Spleen (tissue), 11 donors: ENCODE measurements at regions not wholly inside any gene's neighbourhood (a gene's known extent, or its start where the extent isn't known, plus 50 kb on each side); places are given as distances from the start of the nearest gene placed in this dataset.

Experiments used
- DNase-seq: peaks from one replicate; pipeline ENCODE4 v3.0.0-alpha.2; 2020
- H3K27ac ChIP-seq, 8 donors: fragments of 200-600 bp; sonication (generic) in 7 of 8; 1 replicate in 4 of 8; 2 replicates in 4 of 8; pipeline versions ENCODE4 v1.5.0 to v1.8.0; 2016 to 2021; ENCODE audit warnings: inconsistent platforms in 4 of 8, mild to moderate bottlenecking in 4 of 8, moderate library complexity in 1 of 8
- H3K27me3 ChIP-seq, 7 donors: fragments of 200-600 bp; sonication (generic) in 6 of 7; replicated peaks in 1 of 7; 1 replicate in 4 of 7; 2 replicates in 3 of 7; pipeline versions ENCODE4 v1.5.0 to v1.8.0; 2016 to 2021; ENCODE audit warnings: inconsistent platforms in 3 of 7, mild to moderate bottlenecking in 1 of 7
- H3K36me3 ChIP-seq, 6 donors: fragments of 200-600 bp; sonication (generic) in 5 of 6; 1 replicate in 4 of 6; 2 replicates in 2 of 6; pipeline versions ENCODE4 v1.5.0 to v1.8.0; 2016 to 2021; ENCODE audit warnings: inconsistent platforms in 2 of 6
- H3K4me1 ChIP-seq, 6 donors: fragments of 200-600 bp; sonication (generic) in 5 of 6; 1 replicate in 3 of 6; 2 replicates in 3 of 6; pipeline versions ENCODE4 v1.5.0 to v1.8.0; 2016 to 2021; ENCODE audit warnings: inconsistent platforms in 3 of 6
- H3K4me3 ChIP-seq, 8 donors: fragments of 200-600 bp; sonication (generic) in 7 of 8; 1 replicate in 4 of 8; 2 replicates in 4 of 8; pipeline versions ENCODE4 v1.5.0 to v1.8.0; 2016 to 2021; ENCODE audit warnings: inconsistent platforms in 4 of 8, mild to moderate bottlenecking in 4 of 8, moderate library complexity in 2 of 8
- H3K9me3 ChIP-seq, 8 donors: fragments of 200-600 bp; sonication (generic) in 7 of 8; 1 replicate in 4 of 8; 2 replicates in 4 of 8; pipeline versions ENCODE4 v1.5.0 to v1.8.0; 2016 to 2021; ENCODE audit warnings: inconsistent platforms in 4 of 8
- POLR2A ChIP-seq, 3 donors: fragments of 450-650 bp; IDR thresholded peaks; one replicate each; pipeline ENCODE4 v1.5.1; 2017; ENCODE audit warnings: antibody characterized with exemption in 3 of 3, mild to moderate bottlenecking in 1 of 3
- POLR2AphosphoS5 ChIP-seq, 3 donors: sonication (generic); formaldehyde crosslinking; IDR thresholded peaks; one replicate each; pipeline ENCODE4 v1.5.1; 2017; ENCODE audit warnings: antibody characterized with exemption in 3 of 3
- WGBS, 5 donors: extraction: QIAGEN DNeasy Blood & Tissue Kit in 3 of 5; methylation state at CpG; one replicate each; pipeline versions ENCODE4 v1.1.5 to v1.1.7; 2013 to 2018; 5-methylcytosine and 5-hydroxymethylcytosine counted together
- intact Hi-C: fragments of 100-400 bp; cut with DNase I; formaldehyde crosslinking; loops from one replicate; pipeline ENCODE4 v1.15.0; 2023; ENCODE audit warnings: low total_unique reads
- TF ChIP-seq, protein P1 (sequence below), 11 experiments: fragments of 200-600 bp in 7 of 11; fragments of 450-650 bp in 4 of 11; sonication (generic) in 4 of 11; IDR thresholded peaks in 8 of 11; conservative IDR thresholded peaks in 3 of 11; 1 replicate in 7 of 11; 2 replicates in 4 of 11; pipeline versions ENCODE4 v1.4.0 to v1.8.0; 2016 to 2021; ENCODE audit warnings: antibody characterized with exemption in 11 of 11, inconsistent platforms in 4 of 11, mild to moderate bottlenecking in 1 of 11
- donor health status: healthy with polysubstance abuse.
- donor health status: DM: no; HTN: no; CAD: no; lungs with moderate emphysema.
- donor health status: DM: no; HTN: no; CAD: no.
- donor health status: Bipolar disorder and iron deficiency.
- donor health status: healthy.
- donor health status: DM: no; HTN: no; CAD: no.
- donor health status: DM: yes; HTN: yes; CAD: no.

- 75 to 87% (median 86%) methylated on average over 8 of the region's 8 CpGs for WGBS, 5 donors
Observed at GRCh38 chr9:89804766-89805531, 200.1 kb downstream of the GADD45G start.

GRCh38 chr9:89805571-89806292 is 200.9 kb downstream of the GADD45G start:
- H3K27me3 ChIP-seq, result no peaks in the 10 kb centered on the region
- WGBS, 5 donors, result 85 to 93% (median 92%) methylated on average over 10 of the region's 10 CpGs
- intact Hi-C loops, result loop anchor here (10.0 kb wide), 1 partner anchor 201 kb away; the partner anchor contains the start of gene GADD45G
- TF ChIP-seq, protein P1, sequence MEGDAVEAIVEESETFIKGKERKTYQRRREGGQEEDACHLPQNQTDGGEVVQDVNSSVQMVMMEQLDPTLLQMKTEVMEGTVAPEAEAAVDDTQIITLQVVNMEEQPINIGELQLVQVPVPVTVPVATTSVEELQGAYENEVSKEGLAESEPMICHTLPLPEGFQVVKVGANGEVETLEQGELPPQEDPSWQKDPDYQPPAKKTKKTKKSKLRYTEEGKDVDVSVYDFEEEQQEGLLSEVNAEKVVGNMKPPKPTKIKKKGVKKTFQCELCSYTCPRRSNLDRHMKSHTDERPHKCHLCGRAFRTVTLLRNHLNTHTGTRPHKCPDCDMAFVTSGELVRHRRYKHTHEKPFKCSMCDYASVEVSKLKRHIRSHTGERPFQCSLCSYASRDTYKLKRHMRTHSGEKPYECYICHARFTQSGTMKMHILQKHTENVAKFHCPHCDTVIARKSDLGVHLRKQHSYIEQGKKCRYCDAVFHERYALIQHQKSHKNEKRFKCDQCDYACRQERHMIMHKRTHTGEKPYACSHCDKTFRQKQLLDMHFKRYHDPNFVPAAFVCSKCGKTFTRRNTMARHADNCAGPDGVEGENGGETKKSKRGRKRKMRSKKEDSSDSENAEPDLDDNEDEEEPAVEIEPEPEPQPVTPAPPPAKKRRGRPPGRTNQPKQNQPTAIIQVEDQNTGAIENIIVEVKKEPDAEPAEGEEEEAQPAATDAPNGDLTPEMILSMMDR (IDR thresholded peaks at IDR 0.05 in 8 of 11, conservative IDR thresholded peaks at IDR 0.05 in 3 of 11), result no peak
- no peak for TF ChIP-seq POLR2AphosphoS5 (IDR thresholded peaks at IDR 0.05)
- no peak for TF ChIP-seq POLR2A (IDR thresholded peaks at IDR 0.05)
- no peak overlapping the region for H3K27ac ChIP-seq
- no peak overlapping the region for H3K4me3 ChIP-seq
- no peak for DNase-seq
- H3K9me3 ChIP-seq, result no peaks in the 10 kb centered on the region
- H3K36me3 ChIP-seq, result no peaks in the 10 kb centered on the region
- H3K4me1 ChIP-seq, result peaks cover 0 to 18% (median 6%) of the 10 kb centered on the region in 6 donors

More at GRCh38 chr9:89804766-89805531, 200.1 kb downstream of the GADD45G start:
- no peaks in the 10 kb centered on the region for H3K9me3 ChIP-seq
- peaks cover 0 to 18% (median 6%) of the 10 kb centered on the region in 6 donors for H3K4me1 ChIP-seq
- no peaks in the 10 kb centered on the region for H3K36me3 ChIP-seq
- intact Hi-C loops, result loop anchor here (10.0 kb wide), 1 partner anchor 200 kb away; the partner anchor contains the start of gene GADD45G
- H3K4me3 ChIP-seq, result no peak overlapping the region
- H3K27me3 ChIP-seq, result no peaks in the 10 kb centered on the region
- H3K27ac ChIP-seq, result no peak overlapping the region
- no peak for DNase-seq
- TF ChIP-seq POLR2AphosphoS5 (IDR thresholded peaks at IDR 0.05) (no peak), POLR2A (IDR thresholded peaks at IDR 0.05) (no peak)
- TF ChIP-seq, protein P1 (IDR thresholded peaks at IDR 0.05 in 8 of 11, conservative IDR thresholded peaks at IDR 0.05 in 3 of 11), result no peak

DNA sequence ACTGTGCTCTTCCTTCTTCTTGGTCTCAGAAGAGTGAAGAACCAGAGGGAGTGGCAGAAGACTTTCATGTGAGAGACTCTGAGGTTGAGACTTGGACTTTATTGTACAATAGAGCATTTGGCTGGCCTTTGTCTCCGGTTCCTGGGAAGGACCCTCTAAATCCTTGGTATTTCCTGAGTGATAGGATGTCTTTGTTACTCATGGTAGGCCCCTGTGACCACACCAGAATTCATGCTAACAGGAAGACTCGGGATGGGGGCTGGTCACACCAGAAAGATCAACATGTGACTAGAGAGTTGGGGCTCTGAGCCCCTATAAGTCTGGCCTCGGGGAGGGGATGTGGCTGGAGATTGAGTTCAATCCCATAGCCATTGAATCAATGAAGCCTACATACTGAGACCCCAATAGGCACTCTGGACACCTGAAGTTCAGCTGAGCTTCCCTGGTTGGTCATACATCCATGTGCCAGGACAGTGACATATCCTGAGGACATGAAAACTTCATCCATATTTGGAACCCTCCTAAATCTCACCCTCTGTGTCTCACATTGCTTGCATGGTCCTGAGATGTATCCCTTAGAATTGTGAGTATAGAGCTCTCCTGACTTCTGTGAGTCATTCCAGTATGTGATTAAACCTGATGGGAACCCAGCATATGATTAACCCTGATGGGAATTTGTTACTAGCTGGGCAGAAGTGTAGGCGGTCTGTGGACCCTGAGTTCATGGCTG is 201.7 kb downstream of the GADD45G start:
- intact Hi-C loops, result loop anchor here (10.0 kb wide), 1 partner anchor 202 kb away; the partner anchor contains the start of gene GADD45G
- H3K36me3 ChIP-seq, result no peaks in the 10 kb centered on the region
- 79 to 100% (median 84%) methylated on average over 4 of the region's 4 CpGs for WGBS, 5 donors
- TF ChIP-seq POLR2AphosphoS5 (IDR thresholded peaks at IDR 0.05) (no peak), POLR2A (IDR thresholded peaks at IDR 0.05) (no peak)
- TF ChIP-seq, protein P1 (IDR thresholded peaks at IDR 0.05 in 8 of 11, conservative IDR thresholded peaks at IDR 0.05 in 3 of 11), result no peak
- peaks cover 0 to 18% (median 6%) of the 10 kb centered on the region in 6 donors for H3K4me1 ChIP-seq
- H3K27ac ChIP-seq, result no peak overlapping the region
- no peak for DNase-seq
- no peak overlapping the region for H3K4me3 ChIP-seq
- H3K27me3 ChIP-seq, result no peaks in the 10 kb centered on the region
- no peaks in the 10 kb centered on the region for H3K9me3 ChIP-seq
